GM06990 (cell line): ENCODE measurements at regions not wholly inside any gene's neighbourhood (a gene's known extent, or its start where the extent isn't known, plus 50 kb on each side); places are given as distances from the start of the nearest gene placed in this dataset.
"Not testable (repeated sequence)": the region's sequence is repeated elsewhere in the genome, so short reads cannot be mapped to it uniquely, and the experiment has no call there.

Source experiments
- DNase-seq: peaks from one replicate; pipeline ENCODE4 v3.0.0-alpha.2; 2011; ENCODE audit not compliant: insufficient read length; ENCODE audit errors: extremely low read depth
- H3K27me3 ChIP-seq: replicated peaks from 2 replicates; pipeline ENCODE4 v1.6.0; 2011; ENCODE audit warnings: low read length; ENCODE audit not compliant: control insufficient read depth, insufficient read depth
- H3K36me3 ChIP-seq: 2 replicates; pipeline ENCODE4 v1.5.1; 2011; ENCODE audit warnings: low read length; ENCODE audit not compliant: control insufficient read depth, insufficient read depth
- H3K4me3 ChIP-seq: replicated peaks from 2 replicates; pipeline ENCODE4 v1.5.1; 2011; ENCODE audit warnings: low read depth, mild to moderate bottlenecking, control low read depth, low read length
- TF ChIP-seq, protein P1 (sequence below): IDR thresholded peaks from 2 replicates; pipeline ENCODE4 v1.5.1; 2011; ENCODE audit warnings: low read length, control low read depth, mild to moderate bottlenecking, inconsistent platforms; ENCODE audit not compliant: insufficient read depth, poor library complexity, severe bottlenecking

DNA sequence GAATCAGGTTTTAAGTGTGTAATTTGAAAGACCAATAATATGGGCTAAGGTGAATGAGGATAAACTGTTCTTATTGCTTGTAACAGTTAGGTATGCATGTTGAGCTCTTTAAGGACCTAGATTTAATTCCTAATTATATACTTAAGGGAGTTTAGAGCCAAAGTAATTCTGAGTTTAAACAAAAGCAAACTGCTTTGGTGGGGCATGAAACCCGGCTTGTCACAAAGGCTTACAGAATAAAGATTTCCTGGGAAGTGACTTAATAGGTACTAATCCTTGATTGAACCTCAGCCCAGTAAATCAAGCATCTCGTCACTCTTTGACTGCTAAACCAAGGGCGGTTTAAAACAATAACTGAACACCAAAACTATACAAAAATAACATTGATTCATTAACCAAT lies 1324.2 kb downstream of the RPA4 start:
- Histone ChIP-seq H3K36me3 (no peaks in the 10 kb centered on the region), H3K4me3 (no peak overlapping the region), H3K27me3 (no peaks in the 10 kb centered on the region)
- no peak for DNase-seq
- TF ChIP-seq, protein P1, sequence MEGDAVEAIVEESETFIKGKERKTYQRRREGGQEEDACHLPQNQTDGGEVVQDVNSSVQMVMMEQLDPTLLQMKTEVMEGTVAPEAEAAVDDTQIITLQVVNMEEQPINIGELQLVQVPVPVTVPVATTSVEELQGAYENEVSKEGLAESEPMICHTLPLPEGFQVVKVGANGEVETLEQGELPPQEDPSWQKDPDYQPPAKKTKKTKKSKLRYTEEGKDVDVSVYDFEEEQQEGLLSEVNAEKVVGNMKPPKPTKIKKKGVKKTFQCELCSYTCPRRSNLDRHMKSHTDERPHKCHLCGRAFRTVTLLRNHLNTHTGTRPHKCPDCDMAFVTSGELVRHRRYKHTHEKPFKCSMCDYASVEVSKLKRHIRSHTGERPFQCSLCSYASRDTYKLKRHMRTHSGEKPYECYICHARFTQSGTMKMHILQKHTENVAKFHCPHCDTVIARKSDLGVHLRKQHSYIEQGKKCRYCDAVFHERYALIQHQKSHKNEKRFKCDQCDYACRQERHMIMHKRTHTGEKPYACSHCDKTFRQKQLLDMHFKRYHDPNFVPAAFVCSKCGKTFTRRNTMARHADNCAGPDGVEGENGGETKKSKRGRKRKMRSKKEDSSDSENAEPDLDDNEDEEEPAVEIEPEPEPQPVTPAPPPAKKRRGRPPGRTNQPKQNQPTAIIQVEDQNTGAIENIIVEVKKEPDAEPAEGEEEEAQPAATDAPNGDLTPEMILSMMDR, result no peak

DNA sequence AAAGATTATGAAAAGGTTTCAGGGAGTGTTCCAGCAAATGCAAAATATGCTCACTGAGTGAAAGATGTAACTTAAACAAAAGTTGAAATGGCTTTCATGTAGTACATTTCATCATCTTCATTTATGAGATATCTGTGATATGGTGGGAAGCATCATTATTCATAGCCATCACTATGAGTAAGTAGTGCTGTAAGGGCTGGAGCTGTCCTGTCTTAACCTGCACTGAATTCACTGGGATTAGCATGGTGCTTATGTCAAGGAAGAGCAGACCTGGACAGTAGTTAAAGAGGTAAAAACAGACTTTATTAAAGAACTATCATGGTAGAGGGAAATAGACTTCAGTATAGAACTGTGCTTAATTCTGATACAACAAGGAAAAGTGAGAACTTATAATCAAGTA lies 1347.3 kb downstream of the RPA4 start:
- Histone ChIP-seq H3K36me3 (no peaks in the 10 kb centered on the region), H3K4me3 (no peak overlapping the region), H3K27me3 (no peaks in the 10 kb centered on the region)
- no peak for DNase-seq
- TF ChIP-seq, protein P1, result no peak

DNA sequence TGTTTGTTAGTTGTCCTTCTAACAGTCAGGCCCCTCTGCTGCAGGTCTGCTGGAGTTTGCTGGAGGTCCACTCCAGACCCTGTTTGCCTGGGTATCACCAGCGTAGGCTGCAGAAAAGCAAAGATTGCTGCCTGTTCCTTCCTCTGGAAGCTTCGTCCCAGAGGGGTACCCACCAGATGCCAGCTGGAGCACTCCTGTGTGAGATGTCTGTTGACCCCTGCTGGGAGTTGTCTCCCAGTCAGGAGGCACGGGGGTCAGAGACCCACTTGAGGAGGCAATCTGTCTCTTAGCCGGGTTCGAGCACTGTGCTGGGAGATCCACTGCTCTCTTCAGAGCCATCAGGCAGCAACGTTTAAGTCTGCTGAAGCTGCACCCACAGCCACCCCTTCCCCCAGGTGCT lies 1356.4 kb downstream of the RPA4 start:
- not testable (repeated sequence) for H3K27me3 ChIP-seq, H3K36me3 ChIP-seq, DNase-seq, H3K4me3 ChIP-seq

DNA sequence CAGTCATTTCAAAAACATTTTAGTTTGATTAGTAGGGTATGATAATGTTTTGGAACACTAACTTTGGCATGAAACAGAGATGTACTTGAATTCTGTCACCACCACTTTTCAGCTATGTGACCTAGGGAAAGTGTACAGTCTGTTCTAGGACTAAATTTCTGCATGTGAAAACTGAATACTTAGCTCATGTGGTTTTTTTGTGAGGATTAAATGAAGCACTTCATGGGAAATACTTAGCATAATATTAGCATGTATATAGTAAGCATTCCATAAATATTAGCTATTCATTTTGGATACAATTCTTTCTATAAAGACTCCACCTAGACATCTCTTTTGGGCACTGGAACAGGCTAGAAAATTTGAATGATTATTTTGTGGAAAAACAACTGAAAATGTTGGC lies 1379.4 kb downstream of the RPA4 start:
- Histone ChIP-seq H3K36me3 (no peaks in the 10 kb centered on the region), H3K27me3 (no peaks in the 10 kb centered on the region), H3K4me3 (no peak overlapping the region)
- TF ChIP-seq, protein P1, result no peak
- no peak for DNase-seq

DNA sequence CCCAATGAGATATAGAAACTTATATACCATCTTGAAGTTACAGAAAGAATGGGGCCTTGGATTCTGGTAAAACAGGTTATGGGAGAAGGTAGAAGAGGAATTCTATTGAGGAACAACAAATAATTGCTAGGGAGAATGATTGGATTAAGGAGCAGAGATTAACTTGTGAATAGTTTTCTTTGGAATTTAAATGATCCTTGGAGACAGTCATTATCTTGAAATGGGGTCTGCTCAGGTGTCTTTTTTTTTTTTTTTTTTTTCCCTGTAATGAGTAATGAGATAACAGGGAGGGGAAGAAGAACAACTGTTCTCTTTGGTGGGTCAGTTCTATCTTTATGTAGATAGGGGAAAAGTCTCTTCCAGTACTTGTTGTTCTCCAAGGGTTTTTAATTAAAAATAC lies 1406.0 kb downstream of the RPA4 start:
- no peak for DNase-seq

DNA sequence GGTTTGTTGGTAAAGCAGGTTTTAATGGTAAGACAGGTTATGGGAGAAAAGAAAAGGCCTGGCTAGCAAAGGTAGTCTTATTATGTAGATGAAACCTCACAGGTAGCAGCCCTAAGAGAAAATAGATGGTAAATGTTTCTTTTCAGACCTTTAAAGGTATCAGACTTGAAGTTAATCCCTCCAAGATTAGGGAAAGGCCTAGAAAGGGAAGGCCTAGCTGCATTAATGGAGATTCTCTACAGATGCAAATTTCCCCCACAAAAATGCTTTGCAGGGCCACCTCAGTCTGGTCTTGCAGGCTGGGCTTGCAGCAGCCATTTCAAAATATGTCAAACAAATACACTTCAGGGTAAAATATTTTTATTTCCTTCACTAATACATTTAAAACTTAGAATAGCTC lies 1410.6 kb downstream of the RPA4 start:
- Histone ChIP-seq H3K27me3 (no peaks in the 10 kb centered on the region), H3K36me3 (no peaks in the 10 kb centered on the region), H3K4me3 (no peak overlapping the region)
- TF ChIP-seq, protein P1, result no peak
- DNase-seq, result no peak

More for the DNA sequence above, 1406.0 kb downstream of the RPA4 start:
- Histone ChIP-seq H3K4me3 (no peak overlapping the region), H3K27me3 (no peaks in the 10 kb centered on the region), H3K36me3 (no peaks in the 10 kb centered on the region)
- TF ChIP-seq, protein P1, result no peak
